AML-193 (cell line): ENCODE measurements at regions not wholly inside any gene's neighbourhood (a gene's known extent, or its start where the extent isn't known, plus 50 kb on each side); places are given as distances from the start of the nearest gene placed in this dataset.

ENCODE experiments used
- DNase-seq, 2 experiments: peaks; one replicate each; lab custom pipeline; 2025; lab: John Stamatoyannopoulos, UW

GRCh38 chr4:182969651-182970279, 52.6 kb upstream of the DCTD start:
- DNase-seq, result peak in 1 of 2 experiments; percentile 4

- no peak for DNase-seq
Observed at GRCh38 chr4:182968917-182969650, 51.9 kb upstream of the DCTD start.

- no peak for DNase-seq
Observed at GRCh38 chr4:182967403-182967802, 50.2 kb upstream of the DCTD start.
